HCT116 (cell line): ENCODE measurements at regions not wholly inside any gene's neighbourhood (a gene's known extent, or its start where the extent isn't known, plus 50 kb on each side); places are given as distances from the start of the nearest gene placed in this dataset.

Experiments
- CTCF ChIP-seq, 3 experiments: fragments of 200-600 bp in 1 of 3; sonication (generic) in 1 of 3; IDR thresholded peaks in 2 of 3; conservative IDR thresholded peaks in 1 of 3; 2 replicates each; pipeline ENCODE4 v1.5.1; 2012 to 2017; ENCODE audit warnings: low read depth in 2 of 3, low read length in 2 of 3, antibody characterized with exemption in 1 of 3, borderline replicate concordance in 1 of 3, control low read depth in 1 of 3, mild to moderate bottlenecking in 1 of 3, mixed read lengths in 1 of 3, mixed run types in 1 of 3, moderate library complexity in 1 of 3; ENCODE audit not compliant: insufficient read depth in 1 of 3
- ELF1 ChIP-seq: IDR thresholded peaks from 2 replicates; pipeline ENCODE4 v1.6.1; 2012; ENCODE audit warnings: low read depth, borderline replicate concordance
- EZH2 ChIP-seq: fragments of 200-600 bp; sonication (generic); IDR thresholded peaks from 2 replicates; pipeline ENCODE4 v1.6.1; 2017; ENCODE audit warnings: antibody characterized with exemption, mixed run types
- JUND ChIP-seq: IDR thresholded peaks from 2 replicates; pipeline ENCODE4 v1.6.1; 2012
- POLR2A ChIP-seq: IDR thresholded peaks from 2 replicates; pipeline ENCODE4 v1.7.0; 2011; ENCODE audit warnings: borderline replicate concordance; ENCODE audit not compliant: insufficient read depth, insufficient read length; ENCODE audit errors: extremely low read depth
- POLR2AphosphoS5 ChIP-seq: IDR thresholded peaks from 2 replicates; pipeline ENCODE4 v1.6.1; 2011; ENCODE audit warnings: mild to moderate bottlenecking, low read depth, low read length, moderate library complexity
- RAD21 ChIP-seq: IDR thresholded peaks from 2 replicates; pipeline ENCODE4 v1.6.1; 2012; ENCODE audit warnings: low read depth, mild to moderate bottlenecking
- SIN3A ChIP-seq: IDR thresholded peaks from 2 replicates; pipeline ENCODE4 v1.6.1; 2012; ENCODE audit warnings: low read depth
- SP1 ChIP-seq: IDR thresholded peaks from 2 replicates; pipeline ENCODE4 v1.6.1; 2012; ENCODE audit warnings: low read depth
- SRF ChIP-seq: IDR thresholded peaks from 2 replicates; pipeline ENCODE4 v1.6.1; 2012; ENCODE audit warnings: low read depth
- TCF7L2 ChIP-seq: IDR thresholded peaks from 2 replicates; pipeline ENCODE4 v1.7.0; 2011; ENCODE audit warnings: borderline replicate concordance, inconsistent platforms; ENCODE audit not compliant: insufficient read depth, insufficient read length; ENCODE audit errors: extremely low read depth
- YY1 ChIP-seq: IDR thresholded peaks from 2 replicates; pipeline ENCODE4 v1.6.1; 2011; ENCODE audit warnings: low read length, low read depth, moderate library complexity, mild to moderate bottlenecking; ENCODE audit not compliant: insufficient replicate concordance; ENCODE audit errors: extremely low read depth
- ZNF274 ChIP-seq: fragments of 200-500 bp; sonication (Bioruptor generic); IDR thresholded peaks from 2 replicates; pipeline ENCODE4 v1.6.1; 2014; ENCODE audit warnings: mild to moderate bottlenecking, low read depth, low read length, inconsistent platforms
- TF ChIP-seq, protein P1 (sequence below): IDR thresholded peaks from 2 replicates; pipeline ENCODE4 v1.6.1; 2012; ENCODE audit warnings: low read depth

- TF ChIP-seq CTCF (IDR thresholded peaks at IDR 0.05 in 2 of 3, conservative IDR thresholded peaks at IDR 0.05 in 1 of 3; ENCODE audit: borderline replicate concordance in 1 of 3, insufficient read depth in 1 of 3, low read depth in 2 of 3, low read length in 2 of 3) (no peak), ZNF274 (no peak), SP1 (no peak), SRF (no peak), ELF1 (no peak), TCF7L2 (no peak), SIN3A (no peak), POLR2AphosphoS5 (no peak), YY1 (no peak), JUND (no peak), EZH2 (no peak), POLR2A (no peak), RAD21 (no peak)
- TF ChIP-seq, protein P1, sequence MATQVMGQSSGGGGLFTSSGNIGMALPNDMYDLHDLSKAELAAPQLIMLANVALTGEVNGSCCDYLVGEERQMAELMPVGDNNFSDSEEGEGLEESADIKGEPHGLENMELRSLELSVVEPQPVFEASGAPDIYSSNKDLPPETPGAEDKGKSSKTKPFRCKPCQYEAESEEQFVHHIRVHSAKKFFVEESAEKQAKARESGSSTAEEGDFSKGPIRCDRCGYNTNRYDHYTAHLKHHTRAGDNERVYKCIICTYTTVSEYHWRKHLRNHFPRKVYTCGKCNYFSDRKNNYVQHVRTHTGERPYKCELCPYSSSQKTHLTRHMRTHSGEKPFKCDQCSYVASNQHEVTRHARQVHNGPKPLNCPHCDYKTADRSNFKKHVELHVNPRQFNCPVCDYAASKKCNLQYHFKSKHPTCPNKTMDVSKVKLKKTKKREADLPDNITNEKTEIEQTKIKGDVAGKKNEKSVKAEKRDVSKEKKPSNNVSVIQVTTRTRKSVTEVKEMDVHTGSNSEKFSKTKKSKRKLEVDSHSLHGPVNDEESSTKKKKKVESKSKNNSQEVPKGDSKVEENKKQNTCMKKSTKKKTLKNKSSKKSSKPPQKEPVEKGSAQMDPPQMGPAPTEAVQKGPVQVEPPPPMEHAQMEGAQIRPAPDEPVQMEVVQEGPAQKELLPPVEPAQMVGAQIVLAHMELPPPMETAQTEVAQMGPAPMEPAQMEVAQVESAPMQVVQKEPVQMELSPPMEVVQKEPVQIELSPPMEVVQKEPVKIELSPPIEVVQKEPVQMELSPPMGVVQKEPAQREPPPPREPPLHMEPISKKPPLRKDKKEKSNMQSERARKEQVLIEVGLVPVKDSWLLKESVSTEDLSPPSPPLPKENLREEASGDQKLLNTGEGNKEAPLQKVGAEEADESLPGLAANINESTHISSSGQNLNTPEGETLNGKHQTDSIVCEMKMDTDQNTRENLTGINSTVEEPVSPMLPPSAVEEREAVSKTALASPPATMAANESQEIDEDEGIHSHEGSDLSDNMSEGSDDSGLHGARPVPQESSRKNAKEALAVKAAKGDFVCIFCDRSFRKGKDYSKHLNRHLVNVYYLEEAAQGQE = no peak
Measured at GRCh38 chr1:208496467-208497371, 252.5 kb upstream of the PLXNA2 start.
